ENCODE measurements at regions not wholly inside any gene's neighbourhood (a gene's known extent, or its start where the extent isn't known, plus 50 kb on each side); places are given as distances from the start of the nearest gene placed in this dataset.
A peak's percentile ranks its signal among the peaks of the same experiment; 100 is the strongest.

- DNase-seq = no peak
Observed at GRCh38 chr13:106382534-106382933, 152.9 kb downstream of the EFNB2 start.

- no peak for DNase-seq
Observed at GRCh38 chr13:106381091-106381490, 154.4 kb downstream of the EFNB2 start.

GRCh38 chr13:106377931-106378662, 157.4 kb downstream of the EFNB2 start:
- no peak for DNase-seq

GRCh38 chr13:106377341-106377740, 158.1 kb downstream of the EFNB2 start:
- DNase-seq = no peak

GRCh38 chr13:106376401-106377112, 158.9 kb downstream of the EFNB2 start:
- no peak for DNase-seq

- no peak for DNase-seq
Observed at GRCh38 chr13:106375085-106375484, 160.4 kb downstream of the EFNB2 start.

- DNase-seq = no peak
Observed at GRCh38 chr13:106374631-106375030, 160.8 kb downstream of the EFNB2 start.

GRCh38 chr13:106373989-106374572, 161.4 kb downstream of the EFNB2 start:
- DNase-seq = no peak

- DNase-seq = peak; percentile 84
Observed at GRCh38 chr13:106373304-106373988, 162.0 kb downstream of the EFNB2 start.

GRCh38 chr13:106372199-106373155, 163.0 kb downstream of the EFNB2 start:
- no peak for DNase-seq

GRCh38 chr13:106371024-106371423, 164.4 kb downstream of the EFNB2 start:
- no peak for DNase-seq

GRCh38 chr13:106369858-106370257, 165.6 kb downstream of the EFNB2 start:
- DNase-seq = no peak

GRCh38 chr13:106369091-106369490, 166.4 kb downstream of the EFNB2 start:
- DNase-seq = no peak

GRCh38 chr13:106367361-106367971, 168.0 kb downstream of the EFNB2 start:
- no peak for DNase-seq

- no peak for DNase-seq
Observed at GRCh38 chr13:106362707-106363106, 172.8 kb downstream of the EFNB2 start.

- no peak for DNase-seq
Observed at GRCh38 chr13:106361621-106362020, 173.8 kb downstream of the EFNB2 start.

GRCh38 chr13:106357198-106357597, 178.3 kb downstream of the EFNB2 start:
- no peak for DNase-seq

- DNase-seq = no peak
Observed at GRCh38 chr13:106355866-106356265, 179.6 kb downstream of the EFNB2 start.

- no peak for DNase-seq
Observed at GRCh38 chr13:106354961-106355360, 180.5 kb downstream of the EFNB2 start.

GRCh38 chr13:106352850-106353249, 182.6 kb downstream of the EFNB2 start:
- no peak for DNase-seq

GRCh38 chr13:106351251-106351650, 184.2 kb downstream of the EFNB2 start:
- no peak for DNase-seq

- DNase-seq = peak; percentile 61
Observed at GRCh38 chr13:106350208-106350607, 185.3 kb downstream of the EFNB2 start.

All from NCI-H345 (cell line).